ENCODE measurements at regions not wholly inside any gene's neighbourhood (a gene's known extent, or its start where the extent isn't known, plus 50 kb on each side); places are given as distances from the start of the nearest gene placed in this dataset.

DNA sequence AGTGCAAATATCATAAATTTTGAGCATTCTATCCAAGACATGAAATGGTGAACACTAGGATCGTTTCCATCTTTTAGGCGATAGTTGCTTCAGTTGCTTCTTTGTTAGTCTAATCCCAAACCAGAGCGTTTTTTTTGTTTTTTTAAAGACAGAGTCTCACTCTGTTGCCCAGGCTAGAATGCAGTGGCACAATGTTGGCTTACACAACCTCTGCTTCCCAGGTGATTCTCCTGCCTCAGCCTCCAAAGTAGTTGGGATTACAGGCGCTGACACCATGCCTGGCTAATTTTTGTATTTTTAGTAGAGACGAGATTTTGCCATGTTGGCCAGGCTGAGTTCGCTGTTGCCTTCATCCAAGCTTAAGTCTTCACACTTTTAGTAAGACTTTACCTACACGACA, 265.3 kb downstream of the SHQ1 start:
- TF ChIP-seq POLR2A (IDR thresholded peaks at IDR 0.05; ENCODE audit: low read depth, low read length) (no peak), TAF1 (IDR thresholded peaks at IDR 0.05; ENCODE audit: borderline replicate concordance, low read depth, low read length) (no peak)
